NCI-H748 treated with DMSO at 0.1 percent for 48 hours (cell line): ENCODE measurements at regions not wholly inside any gene's neighbourhood (a gene's known extent, or its start where the extent isn't known, plus 50 kb on each side); places are given as distances from the start of the nearest gene placed in this dataset.
"Not testable (repeated sequence)": the region's sequence is repeated elsewhere in the genome, so short reads cannot be mapped to it uniquely, and the experiment has no call there.

Experiments used
- DNase-seq: peaks from one replicate; lab custom pipeline; 2025; lab: John Stamatoyannopoulos, UW

DNA sequence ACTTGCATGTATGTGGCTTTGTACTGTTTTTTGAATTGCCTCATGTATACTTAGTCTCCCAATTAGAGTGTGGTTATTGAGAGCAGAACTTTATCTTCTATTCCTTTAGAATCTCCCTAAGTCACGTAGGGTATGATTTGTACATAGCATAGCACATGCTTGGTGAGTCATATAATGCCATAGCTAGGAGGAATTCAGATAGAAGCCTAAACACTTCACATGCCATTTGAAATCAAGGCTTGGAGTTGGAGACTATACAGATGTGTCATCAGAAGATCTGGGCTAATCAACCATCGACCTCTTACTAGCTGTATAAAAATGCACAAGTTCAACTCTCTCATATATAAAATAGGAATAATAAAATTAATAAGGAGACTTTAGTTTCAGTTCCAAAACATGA lies 222.6 kb upstream of the ST6GAL2 start:
- no peak for DNase-seq

GRCh38 chr2:107111623-107112022 lies 225.7 kb upstream of the ST6GAL2 start:
- DNase-seq = no peak

DNA sequence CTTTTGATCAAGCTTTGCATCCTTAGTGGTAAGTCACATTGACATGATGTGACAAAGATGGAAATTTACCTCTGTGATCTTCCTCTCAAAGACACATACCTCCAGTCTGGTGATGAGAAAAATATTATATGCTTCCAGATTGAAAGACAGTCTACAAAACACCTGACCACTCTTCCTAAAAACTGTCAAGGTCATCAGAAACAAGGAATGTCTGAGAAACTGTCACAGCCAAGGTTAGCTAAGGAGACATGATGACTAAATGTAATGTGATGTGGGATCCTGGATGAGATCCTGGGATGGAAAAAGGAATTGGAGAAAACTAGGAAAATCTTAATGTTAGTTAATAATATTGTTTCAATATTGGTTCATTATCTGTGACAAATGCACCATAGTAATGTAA lies 226.6 kb upstream of the ST6GAL2 start:
- no peak for DNase-seq

GRCh38 chr2:107128381-107128780 lies 242.4 kb upstream of the ST6GAL2 start:
- DNase-seq = no peak

DNA sequence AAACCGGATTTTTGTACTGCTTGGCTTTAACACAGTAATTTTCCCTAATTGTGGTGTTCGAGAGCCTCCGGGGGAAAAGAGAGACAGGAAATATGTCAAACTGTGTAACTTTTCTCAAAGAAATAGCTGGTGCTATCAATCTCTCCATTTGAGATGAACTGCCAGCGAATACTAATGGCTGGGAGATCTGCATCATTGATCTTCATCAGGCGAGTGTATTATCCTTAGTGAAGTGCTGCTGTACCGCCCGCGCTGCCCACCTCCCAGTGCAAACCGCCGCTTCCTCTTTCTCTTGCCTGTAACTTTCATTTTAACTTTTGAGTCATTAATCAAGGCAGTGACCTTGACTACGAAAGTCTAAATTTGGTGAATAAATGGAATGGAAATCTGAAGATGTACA lies 246.1 kb upstream of the ST6GAL2 start:
- no peak for DNase-seq

GRCh38 chr2:107132746-107133145 lies 246.8 kb upstream of the ST6GAL2 start:
- DNase-seq = no peak

GRCh38 chr2:107133412-107133811 lies 247.4 kb upstream of the ST6GAL2 start:
- no peak for DNase-seq

- no peak for DNase-seq
Observed at GRCh38 chr2:107136733-107137132, 250.8 kb upstream of the ST6GAL2 start.

DNA sequence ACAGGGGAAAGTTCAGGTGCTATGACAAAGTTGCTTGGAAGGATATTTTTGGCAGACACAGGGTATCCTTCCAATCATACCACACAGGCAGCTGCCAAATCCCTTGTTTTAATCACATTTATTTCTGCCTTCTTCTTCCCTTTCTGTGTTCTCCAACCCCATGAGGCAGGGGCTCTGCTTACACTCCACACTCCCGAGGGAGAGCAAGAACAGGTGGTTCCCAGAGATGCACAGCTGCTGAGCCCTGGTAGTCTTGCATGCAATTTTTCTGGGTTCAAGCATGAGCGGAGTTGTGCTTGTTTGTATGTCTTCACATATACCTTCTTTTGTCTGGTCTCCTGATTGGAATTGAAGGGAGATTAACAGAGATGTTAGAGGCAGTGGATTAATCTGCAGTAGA lies 251.7 kb upstream of the ST6GAL2 start:
- no peak for DNase-seq

DNA sequence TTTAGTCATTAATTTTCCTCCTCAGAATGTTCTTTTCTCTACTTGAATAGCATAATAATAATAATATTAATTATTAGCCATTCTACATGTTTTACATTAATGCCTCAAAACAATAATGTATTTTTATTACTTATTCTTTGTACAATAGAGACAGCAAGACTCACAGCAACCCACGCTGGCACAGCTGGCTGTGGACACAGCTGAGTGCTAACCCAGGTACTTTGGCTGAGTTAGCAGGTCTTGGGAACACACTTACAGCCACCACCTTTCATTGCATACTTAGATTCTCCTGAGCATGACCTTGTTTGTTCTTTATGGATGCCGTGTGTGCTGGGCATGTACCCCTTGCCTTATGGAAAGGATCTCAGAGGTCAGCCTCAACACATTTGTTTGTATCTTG lies 260.2 kb upstream of the ST6GAL2 start:
- no peak for DNase-seq

GRCh38 chr2:107146645-107147044 lies 260.7 kb upstream of the ST6GAL2 start:
- DNase-seq = not testable (repeated sequence)

GRCh38 chr2:107148055-107148454 lies 262.1 kb upstream of the ST6GAL2 start:
- DNase-seq = no peak

DNA sequence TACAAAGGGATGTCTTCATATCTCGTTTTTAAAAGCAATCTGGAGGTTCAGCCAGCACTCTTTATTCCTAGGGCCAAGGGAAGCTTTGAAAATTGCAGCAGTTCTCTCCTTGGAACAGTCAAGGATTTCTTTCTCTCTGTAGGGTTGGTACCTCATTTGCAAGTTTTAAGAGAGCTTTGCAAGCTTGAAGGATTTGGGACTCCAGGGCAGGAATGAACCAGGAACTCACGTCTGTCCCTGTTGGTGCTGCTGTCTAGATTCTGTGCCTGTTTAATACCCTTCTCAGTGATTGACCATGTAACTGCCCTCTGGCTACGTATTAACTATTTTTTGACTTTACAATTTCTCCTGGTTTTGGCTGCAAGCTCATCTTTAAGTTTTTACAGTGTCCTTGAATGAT lies 262.5 kb upstream of the ST6GAL2 start:
- DNase-seq = no peak

- no peak for DNase-seq
Observed at GRCh38 chr2:107160640-107161239, 274.8 kb upstream of the ST6GAL2 start.

GRCh38 chr2:107168141-107168540 lies 282.2 kb upstream of the ST6GAL2 start:
- no peak for DNase-seq

- no peak for DNase-seq
Observed at GRCh38 chr2:107174171-107174570, 288.2 kb upstream of the ST6GAL2 start.

- DNase-seq = no peak
Observed at GRCh38 chr2:107182981-107183380, 297.0 kb upstream of the ST6GAL2 start.

GRCh38 chr2:107187870-107188269 lies 301.9 kb upstream of the ST6GAL2 start:
- DNase-seq = no peak

GRCh38 chr2:107195631-107196030 lies 309.7 kb upstream of the ST6GAL2 start:
- no peak for DNase-seq

DNA sequence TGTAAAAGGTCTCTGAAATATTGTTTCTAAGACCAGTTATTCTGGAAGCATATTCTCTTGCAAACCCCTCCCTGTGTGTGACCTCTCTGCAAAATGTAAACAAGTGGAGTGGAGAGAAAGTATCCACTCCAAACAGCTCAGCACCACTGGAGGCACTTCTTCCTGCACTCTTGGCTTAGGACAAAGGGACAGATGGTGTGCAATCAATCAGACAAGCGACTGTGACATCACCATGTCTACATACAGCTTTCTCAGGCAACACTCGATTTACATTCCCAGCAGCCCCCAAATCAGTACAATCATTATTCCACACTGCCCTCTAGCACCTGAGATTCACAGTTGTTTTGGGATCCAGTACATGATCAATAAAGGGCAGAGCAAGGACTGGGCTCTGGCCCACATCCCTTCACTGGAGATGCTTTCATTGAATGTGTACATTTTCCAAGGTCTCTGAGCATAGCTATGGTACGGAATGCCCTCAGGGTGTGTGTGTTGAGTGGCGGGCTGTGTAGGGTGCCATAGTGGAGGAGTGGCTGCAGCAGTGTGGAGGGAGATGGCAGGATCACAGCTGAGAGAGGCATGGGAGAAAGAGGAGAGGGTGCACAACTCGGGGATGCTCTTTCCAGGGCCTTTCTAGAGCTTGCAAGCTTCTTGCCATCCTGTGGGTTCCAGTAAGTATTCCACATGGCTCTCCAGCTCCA lies 311.8 kb upstream of the ST6GAL2 start:
- peak; percentile 19 for DNase-seq

DNA sequence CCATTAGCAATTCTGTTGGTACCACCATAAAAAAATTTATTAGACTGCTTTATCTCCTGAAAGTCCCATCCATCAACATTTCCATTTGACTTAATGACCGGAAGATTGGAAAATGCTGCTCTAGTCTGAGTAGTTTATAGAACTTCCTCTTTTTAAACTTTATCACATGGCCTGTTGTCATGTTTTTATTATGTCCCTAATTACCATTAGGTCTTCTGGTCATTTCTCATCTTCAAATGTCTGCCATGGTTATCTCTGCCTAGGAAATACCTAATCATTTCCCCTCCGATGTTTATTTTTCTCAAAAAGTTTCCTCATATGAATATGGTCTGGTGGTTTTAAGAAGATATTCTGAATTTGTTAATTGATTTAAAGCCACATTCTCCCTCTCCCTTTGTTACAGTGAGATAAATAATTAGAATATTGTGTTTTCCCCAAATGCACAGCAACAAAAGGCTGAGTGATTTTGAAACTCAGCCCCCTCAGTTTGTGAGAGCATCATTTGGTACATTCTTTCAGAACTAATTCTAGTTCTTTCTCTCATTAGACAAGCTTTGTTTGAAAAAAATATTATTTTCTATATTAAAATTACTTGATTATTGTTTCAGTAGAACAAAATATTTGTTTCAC lies 317.1 kb upstream of the ST6GAL2 start:
- DNase-seq = no peak

DNA sequence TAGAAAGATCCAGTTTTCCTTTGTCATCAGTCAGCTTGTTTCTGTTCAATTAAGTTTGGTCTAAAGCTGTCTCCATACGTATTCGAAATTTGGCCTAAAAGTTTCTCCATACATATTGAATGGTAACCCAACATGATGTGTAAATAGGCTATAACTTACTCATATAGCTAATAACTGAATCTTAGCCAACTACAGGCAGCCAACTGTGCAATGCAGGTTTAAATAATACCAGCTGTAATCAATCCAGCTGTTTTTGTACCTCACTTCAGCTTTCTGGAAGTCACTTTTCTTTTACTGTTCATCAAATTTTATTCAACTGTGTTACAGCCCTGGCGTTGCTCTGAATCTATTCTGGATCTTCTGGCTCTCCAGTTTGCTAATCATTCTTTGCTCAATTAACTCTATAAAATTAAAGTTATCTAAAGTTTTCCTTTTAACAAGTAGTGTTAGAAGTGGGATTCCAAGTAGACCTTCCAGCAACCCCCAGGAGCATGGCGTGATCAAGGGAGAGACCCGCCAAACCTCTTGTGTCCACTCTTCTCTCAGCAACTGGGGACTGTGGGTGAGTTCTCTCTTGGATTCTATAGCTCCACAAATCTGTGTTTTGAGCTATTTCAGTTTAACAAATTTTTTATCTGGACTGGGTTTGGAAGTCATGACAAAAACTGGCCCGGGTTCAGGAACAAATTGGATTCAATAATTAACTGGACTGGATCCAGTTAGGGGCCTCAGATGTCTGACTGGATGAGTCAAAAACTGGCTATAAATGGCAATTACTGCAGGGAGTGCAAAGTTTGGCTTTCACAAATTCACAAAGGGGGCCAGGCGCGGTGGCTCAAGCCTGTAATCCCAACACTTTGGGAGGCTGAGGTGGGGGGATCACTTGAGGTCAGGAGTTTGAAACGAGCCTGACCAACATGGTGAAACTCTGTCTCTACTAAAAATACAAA lies 329.7 kb upstream of the ST6GAL2 start:
- DNase-seq = no peak
